HepG2 (cell line): ENCODE measurements at regions not wholly inside any gene's neighbourhood (a gene's known extent, or its start where the extent isn't known, plus 50 kb on each side); places are given as distances from the start of the nearest gene placed in this dataset.

ENCODE experiments used
- ATAC-seq: fragments of 200-7000 bp; cut with Tn5 transposase; 3 replicates; pipeline ENCODE4 v1.9.1; 2020; ENCODE audit warnings: mild to moderate bottlenecking, moderate library complexity
- BruUV-seq: library from RNA; stranded (reverse); fragments of 400-500 nt; replicated peaks from 2 replicates; lab custom pipeline; 2021; lab: Mats Ljungman, UMichigan
- CTCF ChIA-PET: fragments of 300-600 bp; formaldehyde crosslinking; extraction: SDS; loops from one replicate; lab custom pipeline; 2021; ENCODE audit warnings: low total read pairs, inconsistent platforms, low intra/inter-chr PET ratio; lab: Yijun Ruan, JAX
- POLR2A ChIA-PET: fragments of 350-600 bp; sonication (Branson Sonifier 250); formaldehyde crosslinking; loops from one replicate; lab custom pipeline; 2020; ENCODE audit warnings: antibody characterized with exemption, inconsistent platforms; lab: Yijun Ruan, JAX
- DNase-seq: peaks from one replicate; pipeline ENCODE4 v3.0.0-alpha.2; 2015; ENCODE audit warnings: low spot score
- FAIRE-seq: peaks from 3 replicates; lab custom pipeline; 2011; peaks lifted over from hg19 to GRCh38; lab: Jason Lieb, UNC
- H2AFZ ChIP-seq: one replicate; pipeline ENCODE4 v1.6.1; 2011; ENCODE audit warnings: low read length, inconsistent platforms
- H3K27ac ChIP-seq: fragments of 300-600 bp; 3 replicates; pipeline ENCODE4 v1.8.0; 2011; ENCODE audit warnings: mixed run types, mild to moderate bottlenecking, mixed read lengths, low read length, inconsistent platforms; ENCODE audit not compliant: insufficient read depth; ENCODE audit errors: extremely low read length
- H3K27me3 ChIP-seq, 2 experiments: fragments of 200-600 bp in 1 of 2; 2 replicates in 1 of 2; 3 replicates in 1 of 2; pipeline versions ENCODE4 v1.6.0 to v1.8.0; 2011; ENCODE audit warnings: low read length in 2 of 2, mild to moderate bottlenecking in 2 of 2, moderate library complexity in 2 of 2, inconsistent platforms in 1 of 2; ENCODE audit not compliant: insufficient read depth in 2 of 2, control insufficient read depth in 1 of 2
- H3K36me3 ChIP-seq, 2 experiments: fragments of 200-600 bp in 1 of 2; replicated peaks in 1 of 2; 2 replicates in 1 of 2; 3 replicates in 1 of 2; pipeline versions ENCODE4 v1.5.1 to v1.8.0; 2011; ENCODE audit warnings: low read length in 2 of 2, inconsistent platforms in 1 of 2; ENCODE audit not compliant: insufficient read depth in 2 of 2, control insufficient read depth in 1 of 2
- H3K4me1 ChIP-seq: 2 replicates; pipeline ENCODE4 v1.5.1; 2012; ENCODE audit warnings: low read length, inconsistent platforms; ENCODE audit not compliant: insufficient read depth
- H3K4me2 ChIP-seq: 2 replicates; pipeline ENCODE4 v1.6.0; 2011; ENCODE audit warnings: low read depth, low read length, inconsistent platforms
- H3K4me3 ChIP-seq, 3 experiments: fragments of 200-600 bp in 1 of 3; sonication (generic), shearing (Covaris generic) in 1 of 3; replicated peaks in 1 of 3; 2 replicates each; pipeline ENCODE4 v1.5.1; 2011 to 2016; ENCODE audit warnings: low read length in 3 of 3, inconsistent platforms in 2 of 3, low read depth in 2 of 3, mild to moderate bottlenecking in 2 of 3, control low read depth in 1 of 3, mixed read lengths in 1 of 3; ENCODE audit not compliant: insufficient read depth in 1 of 3
- H3K79me2 ChIP-seq: one replicate; pipeline ENCODE4 v1.6.1; 2011; ENCODE audit warnings: low read length, inconsistent platforms; ENCODE audit not compliant: insufficient read depth
- H3K9ac ChIP-seq: 2 replicates; pipeline ENCODE4 v1.6.0; 2011; ENCODE audit warnings: mild to moderate bottlenecking, low read depth, low read length, inconsistent platforms; ENCODE audit not compliant: insufficient read depth
- H3K9me3 ChIP-seq: 2 replicates; pipeline ENCODE4 v1.5.1; 2012; ENCODE audit warnings: mild to moderate bottlenecking, low read length
- H4K20me1 ChIP-seq: 2 replicates; pipeline ENCODE4 v1.6.0; 2011; ENCODE audit warnings: inconsistent platforms, mild to moderate bottlenecking, low read length, moderate library complexity; ENCODE audit not compliant: insufficient read depth
- AKAP8 ChIP-seq: sonication (generic); formaldehyde crosslinking; IDR thresholded peaks from 2 replicates; pipeline ENCODE4 v1.5.1; 2020; ENCODE audit warnings: mild to moderate bottlenecking, missing genetic modification reagents
- HMG20A ChIP-seq: IDR thresholded peaks from 2 replicates; pipeline ENCODE4 v1.6.1; 2016; ENCODE audit warnings: borderline replicate concordance
- HNRNPLL ChIP-seq: fragments of 200-400 bp; formaldehyde crosslinking; IDR thresholded peaks from 2 replicates; pipeline ENCODE4 v1.6.1; 2017; ENCODE audit warnings: mild to moderate bottlenecking, low read depth, low read length; ENCODE audit not compliant: poor library complexity, severe bottlenecking
- KAT8 ChIP-seq: IDR thresholded peaks from 2 replicates; pipeline ENCODE4 v1.6.1; 2016; ENCODE audit warnings: missing genetic modification reagents, missing compliant biosample characterization
- POGK ChIP-seq: sonication (generic); formaldehyde crosslinking; conservative IDR thresholded peaks from 2 replicates; pipeline ENCODE4 v1.8.0; 2022; ENCODE audit warnings: mild to moderate bottlenecking, moderate library complexity, missing genetic modification reagents
- TRIM24 ChIP-seq: sonication (generic); formaldehyde crosslinking; IDR thresholded peaks from 2 replicates; pipeline ENCODE4 v1.8.0; 2022; ENCODE audit warnings: mild to moderate bottlenecking, missing genetic modification reagents
- ZNF589 ChIP-seq: sonication (generic); formaldehyde crosslinking; conservative IDR thresholded peaks from 2 replicates; pipeline ENCODE4 v1.8.0; 2022; ENCODE audit warnings: mild to moderate bottlenecking, moderate library complexity, missing genetic modification reagents
- ZNF609 ChIP-seq: sonication (generic); formaldehyde crosslinking; IDR thresholded peaks from 2 replicates; pipeline ENCODE4 v1.4.0; 2020; ENCODE audit warnings: mild to moderate bottlenecking, missing genetic modification reagents, borderline replicate concordance
- ZNF646 ChIP-seq: sonication (generic); formaldehyde crosslinking; IDR thresholded peaks from 2 replicates; pipeline ENCODE4 v1.9.0; 2021; ENCODE audit warnings: mild to moderate bottlenecking, missing genetic modification reagents
- ZSCAN30 ChIP-seq: sonication (generic); formaldehyde crosslinking; IDR thresholded peaks from 2 replicates; pipeline ENCODE4 v1.5.0; 2020; ENCODE audit warnings: mild to moderate bottlenecking, missing genetic modification reagents
- WGBS: methylation state at CpG from one replicate; pipeline ENCODE4 v1.1.6; 2017; ENCODE audit warnings: low lambda C conversion rate; 5-methylcytosine and 5-hydroxymethylcytosine counted together
- in situ Hi-C: cut with HindIII; loops from 2 replicates; pipeline ENCODE4 v1.10.0; 2017; ENCODE audit warnings: low pct_unique_long_range_greater_than_20kb; ENCODE audit not compliant: extremely low pct_ligation_motif_present
- intact Hi-C: fragments of 100-400 bp; cut with micrococcal nuclease; formaldehyde crosslinking; loops from one replicate; pipeline ENCODE4 v1.10.0; 2022; ENCODE audit not compliant: unreplicated experiment

- TF ChIP-seq ZNF609 (CRISPR knock-in tag) (no peak), AKAP8 (CRISPR knock-in tag) (no peak), ZNF589 (CRISPR knock-in tag) (no peak)
These were observed 488.9 kb downstream of the PLCL1 start (continued) for GRCh38 chr2:198293281-198293680.

- peaks cover 0 to 3% of the 10 kb centered on the region in 2 experiments; a peak in 3 of 5 replicates for H3K27me3 ChIP-seq
- no peak overlapping the region for H3K4me2 ChIP-seq
- TF ChIP-seq ZNF646 (CRISPR knock-in tag) (no peak), POGK (CRISPR knock-in tag) (no peak), HNRNPLL (no peak), HMG20A (no peak), ZSCAN30 (CRISPR knock-in tag) (no peak), TRIM24 (CRISPR knock-in tag) (no peak), KAT8 (no peak)
- no peaks in the 10 kb centered on the region for H3K4me1 ChIP-seq
- H3K9ac ChIP-seq, result no peak overlapping the region
- in situ Hi-C loops (no loop called here), intact Hi-C loops (no loop called here)
- no peak overlapping the region for H3K27ac ChIP-seq
- ChIA-PET CTCF (no interaction called here), POLR2A (no interaction called here)
- H2AFZ ChIP-seq, result no peak overlapping the region
- no peaks in the 10 kb centered on the region for H3K79me2 ChIP-seq
- ATAC-seq, result no peak
- no peak for FAIRE-seq
- no peaks in the 10 kb centered on the region for H3K9me3 ChIP-seq
- WGBS, result 1% methylated on average over 3 of the region's 3 CpGs
- no peak overlapping the region for H3K4me3 ChIP-seq
- no peaks in the 10 kb centered on the region for H4K20me1 ChIP-seq
- no TSS peak for BruUV-seq
- DNase-seq, result no peak
- H3K36me3 ChIP-seq, result no peaks in the 10 kb centered on the region
These were observed 485.4 kb downstream of the PLCL1 start for GRCh38 chr2:198289811-198290210.
